Right forelimb (tissue), 1 donor: ENCODE measurements at regions not wholly inside any gene's neighbourhood (a gene's known extent, or its start where the extent isn't known, plus 50 kb on each side); places are given as distances from the start of the nearest gene placed in this dataset.

Experiments
- DNase-seq: peaks from one replicate; pipeline ENCODE4 v3.0.0-alpha.2; 2018

GRCh38 chr5:26669523-26669922 lies 368.9 kb downstream of the CDH9 start:
- no peak for DNase-seq

- no peak for DNase-seq
Measured at GRCh38 chr5:26669031-26669430, 369.4 kb downstream of the CDH9 start.

GRCh38 chr5:26666371-26666770 lies 372.0 kb downstream of the CDH9 start:
- no peak for DNase-seq

GRCh38 chr5:26663500-26663899 lies 374.9 kb downstream of the CDH9 start:
- no peak for DNase-seq

- no peak for DNase-seq
Measured at GRCh38 chr5:26662806-26663360, 375.5 kb downstream of the CDH9 start.

GRCh38 chr5:26660116-26660515 lies 378.3 kb downstream of the CDH9 start:
- no peak for DNase-seq

GRCh38 chr5:26649000-26649399 lies 389.4 kb downstream of the CDH9 start:
- no peak for DNase-seq

GRCh38 chr5:26647781-26648180 lies 390.6 kb downstream of the CDH9 start:
- DNase-seq = no peak

- DNase-seq = no peak
Measured at GRCh38 chr5:26645659-26646058, 392.7 kb downstream of the CDH9 start.

GRCh38 chr5:26641492-26641891 lies 396.9 kb downstream of the CDH9 start:
- DNase-seq = no peak

- DNase-seq = no peak
Measured at GRCh38 chr5:26625099-26625498, 413.3 kb downstream of the CDH9 start.

GRCh38 chr5:26622947-26623346 lies 415.4 kb downstream of the CDH9 start:
- no peak for DNase-seq

GRCh38 chr5:26610577-26610976 lies 427.8 kb downstream of the CDH9 start:
- DNase-seq = no peak

- no peak for DNase-seq
Measured at GRCh38 chr5:26601563-26601962, 436.8 kb downstream of the CDH9 start.

GRCh38 chr5:26582350-26583045 lies 455.9 kb downstream of the CDH9 start:
- DNase-seq = no peak

GRCh38 chr5:26579712-26580111 lies 458.7 kb downstream of the CDH9 start:
- DNase-seq = no peak

- no peak for DNase-seq
Measured at GRCh38 chr5:26578002-26578401, 460.4 kb downstream of the CDH9 start.

- DNase-seq = no peak
Measured at GRCh38 chr5:26572480-26572879, 465.9 kb downstream of the CDH9 start.

GRCh38 chr5:26569929-26570258 lies 468.5 kb downstream of the CDH9 start:
- DNase-seq = no peak

- no peak for DNase-seq
Measured at GRCh38 chr5:26569241-26569928, 469.0 kb downstream of the CDH9 start.

GRCh38 chr5:26568316-26568715 lies 470.1 kb downstream of the CDH9 start:
- no peak for DNase-seq

- DNase-seq = no peak
Measured at GRCh38 chr5:26563979-26564378, 474.4 kb downstream of the CDH9 start.

GRCh38 chr5:26553079-26553478 lies 485.3 kb downstream of the CDH9 start:
- DNase-seq = no peak

- no peak for DNase-seq
Measured at GRCh38 chr5:26543987-26544386, 494.4 kb downstream of the CDH9 start.

GRCh38 chr5:26538226-26538625 lies 500.2 kb downstream of the CDH9 start:
- no peak for DNase-seq
